ENCODE measurements at regions not wholly inside any gene's neighbourhood (a gene's known extent, or its start where the extent isn't known, plus 50 kb on each side); places are given as distances from the start of the nearest gene placed in this dataset.

DNA sequence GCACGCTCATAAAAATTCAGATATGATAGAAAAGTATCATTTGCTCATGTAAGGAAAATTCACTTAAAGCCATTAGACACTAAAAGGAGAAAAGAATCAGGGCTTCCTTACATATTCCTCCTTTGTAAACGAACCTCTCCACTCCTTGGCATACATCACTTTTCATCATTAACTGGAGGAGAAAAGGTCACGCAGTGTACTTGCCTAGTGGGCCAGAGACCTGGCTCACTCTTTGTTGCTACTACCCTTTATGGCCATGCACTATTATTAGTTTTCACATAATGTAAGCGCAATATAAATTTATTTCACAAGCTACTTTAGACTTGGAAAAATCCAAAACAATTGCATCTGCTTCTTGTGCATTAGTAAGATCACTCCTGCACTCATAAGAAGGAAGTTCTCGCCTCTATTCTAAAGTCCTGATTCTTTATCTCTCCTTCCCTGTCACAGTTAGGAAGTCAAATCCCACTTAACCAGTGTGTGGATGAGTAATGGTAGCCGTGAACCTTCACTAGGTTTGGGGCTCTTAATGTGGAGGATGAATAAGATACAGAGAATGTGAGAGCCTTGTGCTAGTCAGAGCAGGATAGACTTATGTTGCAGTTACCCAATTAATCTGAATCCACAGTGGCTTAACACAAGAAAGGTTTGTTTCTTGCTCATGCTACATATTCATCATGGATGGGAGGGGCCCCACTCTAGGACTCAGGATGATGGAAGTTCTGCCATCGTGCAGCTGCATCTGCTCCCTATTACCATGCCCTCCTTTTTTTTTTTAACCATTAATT lies 115.0 kb upstream of the GLS start:
- no peak overlapping the region for H3K4me3 ChIP-seq (ENCODE audit: low read length)
- no peaks in the 10 kb centered on the region for H3K4me1 ChIP-seq (ENCODE audit: insufficient read depth, low read length)
- H3K27me3 ChIP-seq (ENCODE audit: insufficient read depth, low read length) = no peaks in the 10 kb centered on the region
- WGBS = 87% methylated on average over 6 of the region's 7 CpGs
- no peaks in the 10 kb centered on the region for H3K36me3 ChIP-seq (ENCODE audit: insufficient read depth, low read length)
- H3K27ac ChIP-seq (ENCODE audit: low read depth, low read length) = no peak overlapping the region
- H3K9ac ChIP-seq (ENCODE audit: low read depth, low read length) = no peak overlapping the region
- H3K9me3 ChIP-seq (ENCODE audit: insufficient read depth, low read depth, low read length) = no peaks in the 10 kb centered on the region

DNA sequence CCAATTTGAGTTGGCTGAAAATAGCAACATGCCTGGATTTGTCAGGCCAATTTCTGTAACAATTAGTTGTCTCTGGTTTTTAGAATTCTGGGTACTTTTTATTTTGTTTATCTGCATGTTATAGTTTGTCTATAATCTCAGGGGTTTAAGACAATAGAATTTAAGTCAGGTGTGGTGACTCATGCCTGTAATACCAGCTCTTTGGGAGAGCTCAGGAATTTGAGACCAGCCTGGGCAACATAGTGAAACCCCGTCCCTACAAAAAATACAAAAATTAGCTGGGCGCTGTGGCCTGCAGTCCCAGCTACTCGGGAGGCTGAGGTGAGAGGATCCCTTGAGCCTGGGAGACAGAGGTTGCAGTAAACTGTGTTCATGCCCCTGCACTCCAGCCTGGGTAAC lies 114.4 kb upstream of the GLS start:
- Histone ChIP-seq H3K27ac (ENCODE audit: low read depth, low read length) (no peak overlapping the region), H3K4me1 (ENCODE audit: insufficient read depth, low read length) (no peaks in the 10 kb centered on the region), H3K9me3 (ENCODE audit: insufficient read depth, low read depth, low read length) (no peaks in the 10 kb centered on the region), H3K4me3 (ENCODE audit: low read length) (no peak overlapping the region), H3K9ac (ENCODE audit: low read depth, low read length) (no peak overlapping the region), H3K36me3 (ENCODE audit: insufficient read depth, low read length) (no peaks in the 10 kb centered on the region), H3K27me3 (ENCODE audit: insufficient read depth, low read length) (no peaks in the 10 kb centered on the region)
- WGBS = 98% methylated on average over 3 of the region's 3 CpGs

DNA sequence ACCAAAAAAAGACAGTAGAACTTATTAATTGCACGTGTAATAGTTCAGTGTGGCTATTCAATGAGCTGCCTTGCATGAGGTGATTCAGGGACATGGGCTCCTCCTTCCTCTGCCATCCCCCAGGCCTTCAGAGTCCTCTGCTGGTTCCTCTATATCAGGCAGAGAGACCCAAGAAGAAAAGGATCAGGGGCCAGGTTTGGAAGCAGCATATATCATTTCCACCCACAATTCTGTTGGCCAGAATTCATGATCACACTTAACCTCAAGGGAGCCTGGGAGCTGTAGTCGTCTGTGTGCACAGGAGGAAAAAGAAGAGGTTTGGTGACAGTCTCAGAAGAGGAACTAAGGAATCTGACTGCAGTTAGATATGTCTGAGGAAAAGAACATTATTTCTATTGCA lies 114.0 kb upstream of the GLS start:
- H3K27me3 ChIP-seq (ENCODE audit: insufficient read depth, low read length) = no peaks in the 10 kb centered on the region
- H3K4me1 ChIP-seq (ENCODE audit: insufficient read depth, low read length) = no peaks in the 10 kb centered on the region
- 80% methylated on average over 2 of the region's 2 CpGs for WGBS
- H3K4me3 ChIP-seq (ENCODE audit: low read length) = no peak overlapping the region
- H3K27ac ChIP-seq (ENCODE audit: low read depth, low read length) = no peak overlapping the region
- no peak overlapping the region for H3K9ac ChIP-seq (ENCODE audit: low read depth, low read length)
- no peaks in the 10 kb centered on the region for H3K36me3 ChIP-seq (ENCODE audit: insufficient read depth, low read length)
- no peaks in the 10 kb centered on the region for H3K9me3 ChIP-seq (ENCODE audit: insufficient read depth, low read depth, low read length)

DNA sequence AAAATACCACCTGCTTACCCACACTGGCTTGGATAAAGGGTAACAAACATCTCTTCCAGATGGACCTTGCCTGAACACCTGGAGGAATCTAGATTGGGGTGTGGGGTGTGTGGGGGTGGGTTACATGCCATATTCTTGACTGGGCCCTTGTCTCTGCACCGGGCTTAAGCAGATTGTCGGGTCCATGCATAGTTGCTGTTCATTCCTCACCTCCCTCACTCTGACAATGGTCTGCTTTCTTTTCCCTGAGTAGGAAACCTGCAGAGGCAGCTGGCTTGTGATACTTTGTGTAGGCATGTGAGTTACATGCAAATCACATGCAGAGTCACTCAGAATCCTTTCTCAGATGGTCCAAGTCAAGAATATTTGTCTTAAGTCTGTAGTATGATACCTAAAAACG lies 112.8 kb upstream of the GLS start:
- H3K36me3 ChIP-seq (ENCODE audit: insufficient read depth, low read length) = no peaks in the 10 kb centered on the region
- H3K4me1 ChIP-seq (ENCODE audit: insufficient read depth, low read length) = no peaks in the 10 kb centered on the region
- no peaks in the 10 kb centered on the region for H3K27me3 ChIP-seq (ENCODE audit: insufficient read depth, low read length)
- no peak overlapping the region for H3K4me3 ChIP-seq (ENCODE audit: low read length)
- no peak overlapping the region for H3K27ac ChIP-seq (ENCODE audit: low read depth, low read length)
- WGBS = 89% methylated on average over 2 of the region's 3 CpGs
- H3K9me3 ChIP-seq (ENCODE audit: insufficient read depth, low read depth, low read length) = no peaks in the 10 kb centered on the region
- H3K9ac ChIP-seq (ENCODE audit: low read depth, low read length) = no peak overlapping the region

DNA sequence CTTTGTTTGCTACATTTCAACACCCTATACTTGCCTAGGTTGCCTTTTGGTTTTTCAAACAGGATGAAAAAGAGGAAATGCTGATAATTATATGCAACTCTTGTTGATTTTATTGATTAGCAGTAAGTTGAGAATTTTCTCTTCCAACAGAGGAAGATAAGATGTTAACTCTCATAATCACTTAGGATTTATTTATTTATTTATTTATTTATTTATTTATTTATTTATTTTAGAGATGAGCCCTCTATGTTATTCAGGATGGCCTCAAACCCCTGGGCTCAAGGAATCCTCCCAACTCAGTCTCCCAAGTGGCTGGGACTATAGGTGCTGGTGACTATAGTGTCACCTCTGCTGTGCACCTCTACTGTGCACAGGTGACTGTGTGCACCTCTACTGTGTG lies 111.4 kb upstream of the GLS start:
- H3K9me3 ChIP-seq (ENCODE audit: insufficient read depth, low read depth, low read length) = no peaks in the 10 kb centered on the region
- H3K36me3 ChIP-seq (ENCODE audit: insufficient read depth, low read length) = no peaks in the 10 kb centered on the region
- H3K9ac ChIP-seq (ENCODE audit: low read depth, low read length) = no peak overlapping the region
- no peaks in the 10 kb centered on the region for H3K27me3 ChIP-seq (ENCODE audit: insufficient read depth, low read length)
- no peak overlapping the region for H3K4me3 ChIP-seq (ENCODE audit: low read length)
- H3K27ac ChIP-seq (ENCODE audit: low read depth, low read length) = no peak overlapping the region
- H3K4me1 ChIP-seq (ENCODE audit: insufficient read depth, low read length) = no peaks in the 10 kb centered on the region

DNA sequence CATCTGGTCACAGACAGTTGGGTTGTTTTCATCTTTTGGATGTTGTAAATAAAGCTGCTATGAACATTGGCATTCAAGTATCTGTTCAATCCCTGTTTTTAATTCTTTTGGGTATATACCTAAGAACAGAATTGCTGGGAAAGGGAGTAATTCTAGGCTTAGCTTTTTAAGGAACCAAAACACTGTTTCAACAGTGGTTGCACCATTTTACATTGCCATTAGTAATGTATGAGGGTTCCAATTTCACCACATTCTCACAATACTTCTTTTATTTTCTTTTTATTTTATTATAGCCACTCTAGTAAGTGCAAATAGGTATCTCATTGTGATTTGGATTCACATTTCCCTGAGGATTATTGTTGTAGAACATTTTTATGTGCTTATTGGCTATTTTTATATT lies 108.9 kb upstream of the GLS start:
- no peaks in the 10 kb centered on the region for H3K36me3 ChIP-seq (ENCODE audit: insufficient read depth, low read length)
- H3K9ac ChIP-seq (ENCODE audit: low read depth, low read length) = no peak overlapping the region
- no peaks in the 10 kb centered on the region for H3K4me1 ChIP-seq (ENCODE audit: insufficient read depth, low read length)
- H3K27ac ChIP-seq (ENCODE audit: low read depth, low read length) = no peak overlapping the region
- H3K9me3 ChIP-seq (ENCODE audit: insufficient read depth, low read depth, low read length) = no peaks in the 10 kb centered on the region
- H3K4me3 ChIP-seq (ENCODE audit: low read length) = no peak overlapping the region
- no peaks in the 10 kb centered on the region for H3K27me3 ChIP-seq (ENCODE audit: insufficient read depth, low read length)

DNA sequence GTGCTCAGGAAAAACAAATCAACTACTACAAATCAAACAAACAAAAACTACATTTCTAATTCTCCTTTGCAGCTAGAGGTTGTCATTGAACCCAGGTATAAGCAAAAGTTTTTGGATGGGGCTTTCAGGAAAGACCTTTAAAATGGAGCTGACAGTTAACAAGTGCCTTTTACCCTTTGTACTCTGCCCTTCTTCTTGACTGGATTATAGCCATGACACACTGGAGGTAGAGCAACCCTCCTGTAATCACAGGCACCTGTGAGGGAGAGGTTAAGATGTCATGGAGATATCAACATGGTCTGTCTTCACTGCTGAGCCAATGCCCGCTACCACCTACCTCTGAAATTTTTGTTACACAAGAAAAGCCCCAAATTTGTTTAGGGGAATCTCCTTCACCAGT lies 100.0 kb upstream of the GLS start:
- no peaks in the 10 kb centered on the region for H3K27me3 ChIP-seq (ENCODE audit: insufficient read depth, low read length)
- H3K27ac ChIP-seq (ENCODE audit: low read depth, low read length) = no peak overlapping the region
- H3K36me3 ChIP-seq (ENCODE audit: insufficient read depth, low read length) = no peaks in the 10 kb centered on the region
- H3K4me1 ChIP-seq (ENCODE audit: insufficient read depth, low read length) = peaks cover 4% of the 10 kb centered on the region; the same call in 1 of the 2 replicates
- H3K9ac ChIP-seq (ENCODE audit: low read depth, low read length) = no peak overlapping the region
- H3K9me3 ChIP-seq (ENCODE audit: insufficient read depth, low read depth, low read length) = peaks cover 21% of the 10 kb centered on the region
- no peak overlapping the region for H3K4me3 ChIP-seq (ENCODE audit: low read length)
- 100% methylated on average over 1 of the region's 1 CpG for WGBS

DNA sequence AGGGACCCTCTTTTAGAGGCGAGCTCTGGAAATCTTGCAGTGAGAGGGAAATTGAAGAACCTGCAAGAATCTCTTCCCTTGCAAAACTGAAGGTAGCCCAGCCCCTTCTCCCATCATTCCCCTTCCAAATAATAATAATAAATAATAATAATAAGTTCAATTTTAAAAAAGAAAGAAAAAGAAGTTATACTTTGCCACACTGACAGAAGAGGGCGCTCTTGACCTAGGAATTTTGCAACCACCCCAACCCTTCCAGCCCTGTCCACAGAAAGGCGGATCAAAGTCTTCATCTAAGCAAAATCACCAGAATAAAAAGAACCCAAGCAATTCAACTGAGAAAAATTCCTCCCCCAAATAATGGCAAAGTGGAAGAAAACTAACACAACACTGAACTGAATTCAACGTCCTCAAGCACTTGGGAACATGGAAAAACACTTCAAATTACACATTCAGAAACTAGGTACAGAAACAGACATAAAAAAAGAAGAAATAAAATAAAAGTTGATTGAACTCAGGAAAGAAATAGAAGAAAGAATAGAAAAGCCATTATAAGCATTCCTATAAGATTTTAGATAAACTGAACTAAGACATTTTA lies 98.9 kb upstream of the GLS start:
- Histone ChIP-seq H3K9me3 (ENCODE audit: insufficient read depth, low read depth, low read length) (peaks cover 21% of the 10 kb centered on the region), H3K27me3 (ENCODE audit: insufficient read depth, low read length) (no peaks in the 10 kb centered on the region), H3K4me1 (ENCODE audit: insufficient read depth, low read length) (peaks cover 8% of the 10 kb centered on the region; the same call in 1 of the 2 replicates), H3K4me3 (ENCODE audit: low read length) (no peak overlapping the region), H3K9ac (ENCODE audit: low read depth, low read length) (no peak overlapping the region), H3K36me3 (ENCODE audit: insufficient read depth, low read length) (no peaks in the 10 kb centered on the region), H3K27ac (ENCODE audit: low read depth, low read length) (no peak overlapping the region)
- 41% methylated on average over 3 of the region's 4 CpGs for WGBS

DNA sequence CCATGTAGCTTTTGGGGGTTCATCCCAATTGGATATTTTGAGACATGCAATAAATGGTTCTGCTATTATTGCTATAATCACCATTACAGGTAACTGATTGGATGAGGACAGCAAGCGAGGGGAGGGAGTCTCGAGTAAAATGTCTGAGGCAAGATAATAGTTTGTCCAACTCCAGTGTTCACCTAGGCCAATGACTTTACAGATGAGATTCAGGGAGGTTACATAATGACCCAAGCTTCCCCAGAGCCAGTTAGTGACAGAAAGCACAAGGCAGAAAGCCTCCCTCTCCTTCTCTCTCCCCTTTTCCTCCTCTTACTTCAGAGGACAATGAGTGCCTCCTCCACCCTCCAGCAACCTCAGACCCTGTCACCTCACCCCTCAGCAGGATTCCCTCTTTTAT lies 98.4 kb upstream of the GLS start:
- Histone ChIP-seq H3K9ac (ENCODE audit: low read depth, low read length) (no peak overlapping the region), H3K4me1 (ENCODE audit: insufficient read depth, low read length) (peaks cover 10% of the 10 kb centered on the region; the same call in 1 of the 2 replicates), H3K9me3 (ENCODE audit: insufficient read depth, low read depth, low read length) (peaks cover 21% of the 10 kb centered on the region), H3K4me3 (ENCODE audit: low read length) (no peak overlapping the region), H3K27ac (ENCODE audit: low read depth, low read length) (no peak overlapping the region), H3K27me3 (ENCODE audit: insufficient read depth, low read length) (no peaks in the 10 kb centered on the region), H3K36me3 (ENCODE audit: insufficient read depth, low read length) (no peaks in the 10 kb centered on the region)
- 90% methylated on average over 2 of the region's 2 CpGs for WGBS

DNA sequence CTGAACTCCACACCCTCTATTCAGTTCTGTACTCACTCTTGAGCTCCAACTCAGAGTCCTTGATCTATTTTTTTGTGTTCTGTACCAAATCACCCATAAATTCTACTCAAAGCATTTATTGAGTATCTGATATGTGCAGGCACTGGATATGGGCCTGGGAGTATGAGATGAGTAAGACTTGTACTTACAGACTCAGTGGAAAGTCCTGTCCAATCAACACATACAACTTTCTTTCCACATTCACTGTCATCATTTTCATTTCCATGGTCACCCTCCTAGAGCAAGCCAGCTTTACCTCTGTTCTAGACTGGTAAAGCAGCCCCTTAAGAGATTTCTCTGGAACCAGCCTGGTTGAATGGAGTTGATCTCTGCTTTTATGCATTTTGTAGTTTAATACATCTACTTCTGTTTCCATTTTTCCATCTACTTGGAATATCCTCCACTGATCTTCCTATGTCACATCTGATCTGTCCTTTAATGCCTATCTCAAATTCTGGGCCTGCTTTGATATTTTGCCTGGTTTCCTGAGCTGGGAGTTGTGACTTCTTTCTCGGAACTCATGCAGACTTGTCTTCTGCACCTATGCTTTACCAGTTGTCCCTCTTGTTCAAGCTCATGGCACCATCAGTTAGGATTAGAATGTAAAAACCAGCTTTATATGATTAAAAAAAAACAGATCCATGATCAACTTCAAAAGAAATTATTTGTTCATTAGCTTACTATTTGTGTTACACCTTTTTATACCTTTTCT lies 96.9 kb upstream of the GLS start:
- H3K9me3 ChIP-seq (ENCODE audit: insufficient read depth, low read depth, low read length) = peaks cover 17% of the 10 kb centered on the region

DNA sequence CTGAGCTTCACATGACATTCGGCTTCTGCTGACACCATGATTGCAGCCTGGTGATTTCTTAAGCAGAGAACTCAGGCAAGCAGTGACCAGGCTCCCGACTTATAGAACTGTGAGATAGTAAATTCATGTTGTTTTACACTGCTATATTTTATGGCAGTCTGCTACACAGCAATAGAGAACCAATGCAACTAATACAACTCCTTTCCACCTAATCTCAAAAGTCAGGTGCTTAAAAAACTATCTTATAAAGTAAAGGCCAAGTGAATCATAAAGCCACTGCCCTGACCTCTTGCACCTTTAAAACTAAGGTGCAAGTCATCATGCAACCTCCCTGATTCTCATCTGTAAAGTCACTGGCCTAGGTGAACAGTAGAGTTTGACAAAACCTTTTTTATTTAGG lies 95.3 kb upstream of the GLS start:
- Histone ChIP-seq H3K27ac (ENCODE audit: low read depth, low read length) (no peak overlapping the region), H3K4me1 (ENCODE audit: insufficient read depth, low read length) (peaks cover 22% of the 10 kb centered on the region), H3K4me3 (ENCODE audit: low read length) (no peak overlapping the region), H3K36me3 (ENCODE audit: insufficient read depth, low read length) (no peaks in the 10 kb centered on the region), H3K9ac (ENCODE audit: low read depth, low read length) (no peak overlapping the region), H3K27me3 (ENCODE audit: insufficient read depth, low read length) (no peaks in the 10 kb centered on the region), H3K9me3 (ENCODE audit: insufficient read depth, low read depth, low read length) (peaks cover 14% of the 10 kb centered on the region)
- 91% methylated on average over 2 of the region's 2 CpGs for WGBS

More for the DNA sequence above, 96.9 kb upstream of the GLS start:
- no peak overlapping the region for H3K27ac ChIP-seq (ENCODE audit: low read depth, low read length)
- H3K27me3 ChIP-seq (ENCODE audit: insufficient read depth, low read length) = no peaks in the 10 kb centered on the region
- no peak overlapping the region for H3K4me3 ChIP-seq (ENCODE audit: low read length)
- H3K36me3 ChIP-seq (ENCODE audit: insufficient read depth, low read length) = no peaks in the 10 kb centered on the region
- H3K4me1 ChIP-seq (ENCODE audit: insufficient read depth, low read length) = peaks cover 10% of the 10 kb centered on the region; the same call in 1 of the 2 replicates
- no peak overlapping the region for H3K9ac ChIP-seq (ENCODE audit: low read depth, low read length)
- WGBS = 100% methylated on average over 1 of the region's 1 CpG
